Pancreas (tissue), 10 donors: ENCODE measurements at regions not wholly inside any gene's neighbourhood (a gene's known extent, or its start where the extent isn't known, plus 50 kb on each side); places are given as distances from the start of the nearest gene placed in this dataset.

ENCODE experiments used
- ATAC-seq, 4 donors: fragments of 200-7000 bp; cut with Tn5 transposase; one replicate each; pipeline versions ENCODE4 v1.8.0 to v1.9.1; 2020; ENCODE audit warnings: mild to moderate bottlenecking in 4 of 4, moderate library complexity in 4 of 4
- DNase-seq, 6 donors: peaks; one replicate each; pipeline ENCODE4 v3.0.0-alpha.2; 2020
- FAIRE-seq: peaks from 2 replicates; lab custom pipeline; 2012; peaks lifted over from hg19 to GRCh38; lab: Jason Lieb, UNC
- H3K27ac ChIP-seq, 4 donors: fragments of 200-600 bp; sonication (generic); 1 replicate in 3 of 4; 2 replicates in 1 of 4; pipeline versions ENCODE4 v1.5.0 to v1.8.0; 2020
- H3K27me3 ChIP-seq, 4 donors: fragments of 200-600 bp; one replicate each; pipeline ENCODE4 v1.8.0; 2021
- H3K36me3 ChIP-seq, 3 donors: fragments of 200-600 bp; sonication (generic) in 1 of 3; one replicate each; pipeline versions ENCODE4 v1.5.0 to v1.8.0; 2020 to 2021
- H3K4me1 ChIP-seq, 3 donors: fragments of 200-600 bp; one replicate each; pipeline ENCODE4 v1.8.0; 2021
- H3K4me3 ChIP-seq, 4 donors: fragments of 200-600 bp; sonication (generic) in 2 of 4; one replicate each; pipeline versions ENCODE4 v1.5.0 to v1.8.0; 2020 to 2021
- H3K9me3 ChIP-seq, 4 donors: fragments of 200-600 bp; one replicate each; pipeline ENCODE4 v1.8.0; 2021
- CTCF ChIP-seq, 4 donors: fragments of 200-600 bp; sonication (generic) in 3 of 4; IDR thresholded peaks; one replicate each; pipeline versions ENCODE4 v1.5.0 to v1.8.0; 2021; ENCODE audit warnings: antibody characterized with exemption in 4 of 4
- WGBS, 2 donors: extraction: QIAGEN DNeasy Blood & Tissue Kit; methylation state at CpG; one replicate each; pipeline ENCODE4 v1.1.7; 2013; 5-methylcytosine and 5-hydroxymethylcytosine counted together
- intact Hi-C, 3 donors: fragments of 100-400 bp; cut with DNase I; formaldehyde crosslinking; loops; one replicate each; pipeline versions ENCODE4 v1.11.1 to v1.14.2; 2022
- donor health status: healthy with polysubstance abuse.
- donor health status: DM: no; HTN: no; CAD: no; lungs with moderate emphysema.
- donor health status: DM: no; HTN: no; CAD: no.
- donor health status: control.
- donor health status: control.
- donor health status: Bipolar disorder and iron deficiency.
- donor health status: DM: yes; HTN: yes; CAD: no.
- donor health status: DM: no; HTN: no; CAD: no.
- donor health status: DM: no; HTN: no; CAD: no.
- donor health status: DM: yes; HTN: yes; CAD: no.

GRCh38 chr4:60737858-60738257 lies 462.3 kb upstream of the ADGRL3 start:
- intact Hi-C loops, result no loop called here
- DNase-seq, result no peak
- no peaks in the 10 kb centered on the region for H3K9me3 ChIP-seq
- H3K4me3 ChIP-seq, result no peak overlapping the region
- H3K27ac ChIP-seq, result no peak overlapping the region
- no peaks in the 10 kb centered on the region for H3K36me3 ChIP-seq
- H3K27me3 ChIP-seq, result no peaks in the 10 kb centered on the region
- H3K4me1 ChIP-seq, result no peaks in the 10 kb centered on the region
- no peak for FAIRE-seq
- 25 to 39% methylated on average over 2 of the region's 2 CpGs for WGBS, 2 donors
- no peak for ATAC-seq
- no peak for TF ChIP-seq CTCF (IDR thresholded peaks at IDR 0.05)

- no peaks in the 10 kb centered on the region for H3K27me3 ChIP-seq
- no peak for ATAC-seq
- DNase-seq, result no peak
- WGBS, 2 donors, result 18 to 22% methylated on average over 1 of the region's 1 CpG
- no peak overlapping the region for H3K27ac ChIP-seq
- H3K4me1 ChIP-seq, result no peaks in the 10 kb centered on the region
- H3K4me3 ChIP-seq, result no peak overlapping the region
- no peaks in the 10 kb centered on the region for H3K36me3 ChIP-seq
- no peaks in the 10 kb centered on the region for H3K9me3 ChIP-seq
- intact Hi-C loops, result no loop called here
- no peak for FAIRE-seq
- no peak for TF ChIP-seq CTCF (IDR thresholded peaks at IDR 0.05)
Observed at GRCh38 chr4:60743654-60744053, 456.5 kb upstream of the ADGRL3 start.

- intact Hi-C loops, result no loop called here
- FAIRE-seq (no peak), DNase-seq (no peak), ATAC-seq (no peak)
- H3K27me3 ChIP-seq, result no peaks in the 10 kb centered on the region
- H3K9me3 ChIP-seq, result no peaks in the 10 kb centered on the region
- WGBS, 2 donors, result 6 to 16% methylated on average over 2 of the region's 2 CpGs
- no peaks in the 10 kb centered on the region for H3K36me3 ChIP-seq
- H3K4me3 ChIP-seq, result no peak overlapping the region
- H3K4me1 ChIP-seq, result no peaks in the 10 kb centered on the region
- TF ChIP-seq CTCF (IDR thresholded peaks at IDR 0.05), result no peak
- no peak overlapping the region for H3K27ac ChIP-seq
Observed at GRCh38 chr4:60744767-60745166, 455.4 kb upstream of the ADGRL3 start.

- no peak for TF ChIP-seq CTCF (IDR thresholded peaks at IDR 0.05)
- FAIRE-seq, result no peak
- H3K27ac ChIP-seq, result no peak overlapping the region
Observed at GRCh38 chr4:60745800-60746571, 454.1 kb upstream of the ADGRL3 start.

GRCh38 chr4:60750962-60751361 lies 449.2 kb upstream of the ADGRL3 start:
- Histone ChIP-seq H3K27me3 (no peaks in the 10 kb centered on the region), H3K4me3 (no peak overlapping the region), H3K4me1 (no peaks in the 10 kb centered on the region), H3K36me3 (no peaks in the 10 kb centered on the region), H3K27ac (no peak overlapping the region), H3K9me3 (no peaks in the 10 kb centered on the region)
- no peak for TF ChIP-seq CTCF (IDR thresholded peaks at IDR 0.05)
- DNase-seq (no peak), ATAC-seq (no peak), FAIRE-seq (no peak)
- 38 to 53% methylated on average over 4 of the region's 4 CpGs for WGBS, 2 donors
- intact Hi-C loops, result no loop called here

More at GRCh38 chr4:60745800-60746571, 454.1 kb upstream of the ADGRL3 start:
- H3K4me1 ChIP-seq, result no peaks in the 10 kb centered on the region
- H3K27me3 ChIP-seq, result no peaks in the 10 kb centered on the region
- H3K9me3 ChIP-seq, result no peaks in the 10 kb centered on the region
- H3K36me3 ChIP-seq, result no peaks in the 10 kb centered on the region
- DNase-seq (no peak), ATAC-seq (no peak)
- 30 to 40% methylated on average over 3 of the region's 3 CpGs for WGBS, 2 donors
- no peak overlapping the region for H3K4me3 ChIP-seq
- intact Hi-C loops, result no loop called here
